HG03097 (cell line): ENCODE measurements at regions not wholly inside any gene's neighbourhood (a gene's known extent, or its start where the extent isn't known, plus 50 kb on each side); places are given as distances from the start of the nearest gene placed in this dataset.

Source experiments
- ATAC-seq: cut with Tn5 transposase; IDR thresholded peaks from one replicate; pipeline ENCODE4 v1.9.1; 2021; ENCODE audit not compliant: unreplicated experiment, low FRiP score

GRCh38 chr17:69878661-69879060 lies 196.4 kb upstream of the KCNJ16 start:
- no peak for ATAC-seq

DNA sequence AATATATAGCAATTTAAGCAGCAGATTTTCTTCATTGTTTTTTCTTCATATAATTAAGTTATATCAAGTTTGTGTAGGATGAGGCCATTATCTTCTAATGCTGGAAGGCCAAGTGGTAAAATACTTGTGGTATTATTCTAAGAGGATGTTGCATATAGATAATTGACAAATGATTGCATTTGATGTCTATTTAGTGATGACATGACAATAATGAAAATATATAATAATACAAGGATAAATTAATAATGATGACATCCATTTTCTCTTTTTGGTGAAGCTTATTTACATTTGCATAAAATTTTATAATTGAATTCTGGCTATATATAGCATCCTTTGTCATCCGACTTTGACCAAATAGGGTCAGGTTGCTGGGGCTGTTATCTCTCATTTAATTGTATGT lies 195.4 kb upstream of the KCNJ16 start:
- no peak for ATAC-seq

- ATAC-seq: no peak
These were observed 194.4 kb upstream of the KCNJ16 start for GRCh38 chr17:69880591-69881112.

GRCh38 chr17:69882281-69882680 lies 192.7 kb upstream of the KCNJ16 start:
- no peak for ATAC-seq

DNA sequence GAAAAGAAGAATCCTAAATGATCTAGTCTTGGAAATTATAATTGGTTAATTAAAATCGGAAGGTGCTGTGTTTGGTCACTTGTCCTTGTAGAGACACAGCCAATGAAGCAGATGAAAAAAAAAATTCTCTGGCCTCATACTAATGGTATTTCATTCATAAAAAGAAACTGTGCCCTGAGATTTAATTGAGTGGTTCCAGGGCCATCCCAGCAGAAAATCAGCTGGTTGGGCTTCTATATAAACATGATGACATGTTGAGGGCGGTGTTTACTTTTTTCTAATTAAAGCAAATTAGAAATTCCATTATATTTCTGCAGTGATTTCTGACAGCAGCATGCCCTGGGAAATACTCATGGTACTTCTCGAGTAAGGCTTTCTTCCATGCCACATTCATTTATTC lies 191.9 kb upstream of the KCNJ16 start:
- no peak for ATAC-seq

GRCh38 chr17:69884356-69884755 lies 190.7 kb upstream of the KCNJ16 start:
- no peak for ATAC-seq

- no peak for ATAC-seq
These were observed 190.2 kb upstream of the KCNJ16 start for GRCh38 chr17:69884846-69885245.

DNA sequence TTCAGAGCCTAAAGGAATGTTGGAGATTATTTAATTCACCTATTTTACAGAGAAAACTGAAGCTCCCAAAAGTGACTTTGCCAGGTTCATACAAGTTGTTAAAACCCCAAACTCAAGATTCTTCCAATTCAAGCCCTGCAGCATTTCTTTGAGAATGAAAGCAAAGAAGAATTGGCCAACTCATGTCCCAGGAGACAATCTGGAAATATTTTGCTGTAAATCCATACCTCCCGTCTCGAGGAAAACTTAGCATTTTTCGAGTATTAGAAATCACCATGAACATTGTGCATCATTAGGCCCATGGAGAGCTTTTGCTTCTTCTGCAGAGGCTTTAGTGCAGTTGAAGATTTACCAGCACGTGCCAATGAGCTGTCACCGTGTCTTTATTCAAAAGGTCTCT lies 176.4 kb upstream of the KCNJ16 start:
- ATAC-seq: no peak

DNA sequence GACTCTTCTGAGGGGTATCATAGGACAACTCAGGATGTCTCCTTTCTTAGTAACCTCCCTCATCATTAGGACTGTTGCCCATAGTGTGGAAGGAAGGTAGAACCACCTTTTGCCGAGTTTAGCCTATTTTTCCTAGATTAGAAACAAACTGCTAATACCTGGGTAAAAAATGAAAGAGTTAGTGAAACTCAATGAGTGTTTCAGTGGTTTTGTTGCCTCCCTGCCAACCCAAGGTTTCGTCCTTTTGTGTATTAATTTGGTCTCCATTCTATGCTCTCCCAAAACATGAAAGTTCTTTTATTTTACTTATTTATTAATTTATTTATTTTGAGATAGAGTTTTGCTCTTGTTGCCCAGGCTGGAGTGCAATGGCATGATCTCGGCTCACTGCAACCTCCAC lies 174.9 kb upstream of the KCNJ16 start:
- no peak for ATAC-seq

- no peak for ATAC-seq
These were observed 174.2 kb upstream of the KCNJ16 start for GRCh38 chr17:69900829-69901228.

DNA sequence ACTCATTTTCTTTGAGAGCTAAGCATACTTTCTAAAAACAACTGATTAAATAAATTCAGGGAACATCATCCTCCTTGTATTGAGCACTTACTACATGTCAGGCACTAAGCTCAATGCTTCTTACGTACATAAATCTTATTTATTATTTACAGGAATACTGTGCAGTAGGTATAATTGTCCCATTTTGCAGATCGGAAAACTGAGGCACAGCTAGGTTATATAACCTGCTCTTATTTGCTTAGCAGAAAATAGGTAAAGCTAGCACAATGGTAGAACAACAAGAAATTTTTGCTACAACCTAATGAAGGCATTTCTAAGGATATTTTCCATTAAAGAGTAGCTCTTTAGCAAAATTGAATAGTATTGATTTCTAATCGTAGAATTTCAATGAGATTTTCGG lies 168.7 kb upstream of the KCNJ16 start:
- ATAC-seq: no peak

GRCh38 chr17:69907132-69907847 lies 167.7 kb upstream of the KCNJ16 start:
- ATAC-seq: no peak

DNA sequence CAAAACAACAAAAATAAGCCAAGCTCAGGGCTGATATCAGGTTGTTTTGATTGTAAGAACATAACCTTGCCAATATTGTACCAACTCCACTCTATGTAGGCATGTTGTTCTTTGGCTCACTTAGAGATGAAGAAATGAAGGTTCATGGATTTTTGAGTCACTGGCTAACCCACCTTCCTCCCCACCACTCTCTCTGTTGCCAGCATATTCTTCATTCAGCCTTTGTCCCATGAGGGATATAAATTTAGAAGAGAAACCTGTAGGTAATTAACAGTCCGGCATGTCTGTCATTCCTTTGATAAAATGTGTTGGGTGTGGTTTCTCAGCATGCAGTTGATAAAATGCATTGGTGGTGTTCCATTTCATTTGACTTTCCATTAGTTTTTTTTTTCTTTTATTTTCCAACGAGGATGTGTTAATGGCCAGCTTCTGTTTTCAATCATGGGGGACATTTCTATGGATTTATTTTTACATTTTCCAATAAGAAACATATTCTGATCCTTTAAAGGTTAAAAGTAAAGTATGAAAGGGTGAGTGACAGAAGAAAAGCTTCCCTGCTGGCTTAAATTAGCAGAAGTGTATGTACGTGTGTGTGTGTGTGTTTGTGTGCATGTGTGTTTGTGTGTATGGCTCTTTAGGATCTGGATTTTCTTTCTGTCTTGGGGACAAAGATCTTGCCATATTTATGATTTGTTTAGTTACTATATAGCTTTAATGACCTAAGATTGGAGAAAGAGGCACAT lies 166.2 kb upstream of the KCNJ16 start:
- no peak for ATAC-seq

DNA sequence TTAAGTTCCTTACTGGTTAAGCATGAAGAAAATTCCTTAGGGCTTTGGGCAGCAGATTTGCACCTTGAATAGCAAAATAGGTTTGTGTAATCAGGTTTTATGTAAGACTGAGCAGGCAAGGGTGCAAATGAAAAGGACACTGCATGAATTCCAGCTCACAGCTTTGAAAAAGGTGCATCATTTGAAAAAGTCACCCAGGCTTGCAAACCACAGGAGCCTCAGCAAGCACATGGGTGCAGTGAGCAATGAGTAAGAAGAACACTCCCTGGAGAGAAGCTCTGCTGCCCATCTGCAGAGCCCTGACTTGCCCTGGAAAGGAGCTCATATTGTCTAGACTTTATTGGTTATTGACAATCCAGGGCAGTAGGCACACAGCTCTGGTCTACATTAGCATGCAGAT lies 165.6 kb upstream of the KCNJ16 start:
- no peak for ATAC-seq

DNA sequence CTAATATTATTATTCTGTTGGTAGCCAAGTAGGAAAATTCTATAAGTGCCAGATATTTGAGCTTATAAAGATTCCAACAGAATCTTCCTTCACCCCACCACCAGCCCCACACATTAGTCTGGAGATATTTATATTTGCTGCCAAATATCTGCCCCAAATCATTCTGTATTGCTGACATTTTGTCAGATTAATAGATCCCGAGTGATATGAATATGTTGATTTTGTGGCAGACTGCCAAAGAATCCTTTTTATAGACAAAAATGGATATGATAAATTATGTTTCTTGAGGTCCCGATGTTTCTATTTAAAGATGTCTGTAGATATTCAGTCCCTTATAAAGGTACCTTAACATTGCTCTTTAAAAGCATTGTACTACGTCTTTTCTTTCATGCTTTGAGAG lies 162.2 kb upstream of the KCNJ16 start:
- no peak for ATAC-seq

- ATAC-seq: no peak
These were observed 161.8 kb upstream of the KCNJ16 start for GRCh38 chr17:69913216-69913615.

- ATAC-seq: no peak
These were observed 161.4 kb upstream of the KCNJ16 start for GRCh38 chr17:69913616-69914015.

DNA sequence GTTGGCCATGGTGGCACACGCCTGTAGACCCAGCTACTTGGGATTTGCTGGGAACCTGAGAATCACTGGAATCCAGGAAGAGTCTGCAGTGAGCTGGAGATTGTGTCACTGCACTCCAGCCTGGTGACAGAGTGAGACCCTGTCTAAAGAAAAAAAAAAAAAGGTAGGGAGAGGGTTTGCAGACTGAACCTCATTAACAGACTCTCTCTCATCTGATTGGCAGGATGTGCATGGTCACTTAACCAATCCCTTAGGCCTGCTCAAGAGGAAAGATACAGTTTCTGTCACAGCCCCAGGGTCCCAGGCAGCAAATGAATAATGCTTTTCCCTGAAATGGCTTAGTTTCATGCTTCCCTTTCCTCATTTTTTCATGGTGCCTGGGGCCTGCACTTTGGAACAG lies 160.5 kb upstream of the KCNJ16 start:
- ATAC-seq: no peak

- ATAC-seq: no peak
These were observed 158.3 kb upstream of the KCNJ16 start for GRCh38 chr17:69916761-69917160.

DNA sequence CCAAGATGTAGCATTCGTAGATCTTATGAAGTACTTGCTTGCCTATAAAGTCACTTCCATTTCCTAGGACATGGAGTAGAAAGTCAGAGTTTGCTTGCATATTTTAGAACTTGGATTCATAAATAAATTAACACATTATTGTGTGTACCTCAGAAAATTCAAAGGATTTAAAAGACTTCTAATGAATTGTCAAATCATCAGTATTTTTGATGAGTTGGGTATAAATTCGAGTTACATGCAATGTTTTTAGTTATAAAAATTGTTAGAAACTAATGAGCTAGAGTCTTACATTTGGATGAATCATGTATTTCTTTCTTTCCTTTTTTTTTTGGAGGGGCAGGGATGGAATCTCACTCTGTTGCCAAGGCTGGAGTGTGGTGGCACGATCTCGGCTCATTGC lies 156.9 kb upstream of the KCNJ16 start:
- ATAC-seq: no peak

- ATAC-seq: no peak
These were observed 155.2 kb upstream of the KCNJ16 start for GRCh38 chr17:69919789-69920188.

DNA sequence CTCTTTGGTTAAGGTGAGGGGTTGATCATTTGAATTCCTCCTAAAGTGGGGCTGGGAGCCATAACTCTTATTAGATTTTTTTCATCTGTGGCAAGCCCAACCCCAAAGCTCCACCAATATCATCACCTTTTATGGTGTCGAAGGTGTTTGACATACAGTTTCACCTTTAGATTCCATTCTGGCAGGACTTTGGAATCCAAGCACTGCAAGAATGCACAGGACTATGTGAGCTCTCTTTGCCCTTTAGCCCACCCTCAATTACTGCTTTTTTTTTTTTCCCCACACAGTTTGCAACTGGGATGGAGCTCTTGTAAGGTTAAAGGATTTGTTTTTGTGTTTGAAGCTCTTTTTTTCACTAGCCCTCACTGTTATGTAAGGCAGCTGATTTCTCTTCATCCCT lies 154.0 kb upstream of the KCNJ16 start:
- no peak for ATAC-seq
